ENCODE measurements at regions not wholly inside any gene's neighbourhood (a gene's known extent, or its start where the extent isn't known, plus 50 kb on each side); places are given as distances from the start of the nearest gene placed in this dataset.
"Not testable (repeated sequence)": the region's sequence is repeated elsewhere in the genome, so short reads cannot be mapped to it uniquely, and the experiment has no call there.

DNA sequence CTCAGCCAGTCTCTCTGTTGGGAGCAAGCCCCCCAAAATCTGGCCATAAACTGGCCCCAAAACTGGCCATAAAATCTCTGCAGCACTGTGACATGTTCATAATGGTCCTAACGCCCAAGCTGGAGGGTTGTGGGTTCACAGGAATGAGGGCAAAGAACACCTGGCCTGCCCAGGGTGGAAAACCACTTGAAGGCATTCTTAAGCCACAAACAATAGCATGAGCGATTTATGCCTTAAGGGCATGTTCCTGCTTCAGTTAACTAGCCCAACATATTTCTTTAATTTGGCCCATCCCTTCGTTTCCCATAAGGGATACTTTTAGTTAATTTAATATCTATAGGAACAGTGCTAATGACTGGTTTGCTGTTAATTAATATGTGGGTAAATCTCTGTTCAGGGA, 205.8 kb downstream of the ALG10 start:
- not testable (repeated sequence) for DNase-seq

DNA sequence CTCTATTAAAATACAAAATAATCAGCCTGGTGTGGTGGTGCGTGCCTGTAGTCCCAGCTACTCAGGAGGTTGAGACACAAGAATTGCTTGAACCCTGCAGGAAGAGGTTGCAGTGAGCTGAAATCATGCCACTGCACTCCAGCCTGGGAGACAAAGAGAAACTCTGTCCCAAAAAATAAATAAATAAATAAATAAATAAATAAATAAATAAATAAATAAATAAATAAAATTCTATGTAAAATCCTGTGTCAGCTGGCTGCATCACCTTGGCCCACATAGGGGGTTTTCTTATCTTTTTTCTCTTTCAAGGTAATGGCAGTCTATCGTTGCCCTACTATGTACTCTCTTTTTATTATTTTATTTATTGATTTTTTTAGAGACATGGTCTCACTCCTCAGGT, 206.7 kb downstream of the ALG10 start:
- DNase-seq, result not testable (repeated sequence)

DNA sequence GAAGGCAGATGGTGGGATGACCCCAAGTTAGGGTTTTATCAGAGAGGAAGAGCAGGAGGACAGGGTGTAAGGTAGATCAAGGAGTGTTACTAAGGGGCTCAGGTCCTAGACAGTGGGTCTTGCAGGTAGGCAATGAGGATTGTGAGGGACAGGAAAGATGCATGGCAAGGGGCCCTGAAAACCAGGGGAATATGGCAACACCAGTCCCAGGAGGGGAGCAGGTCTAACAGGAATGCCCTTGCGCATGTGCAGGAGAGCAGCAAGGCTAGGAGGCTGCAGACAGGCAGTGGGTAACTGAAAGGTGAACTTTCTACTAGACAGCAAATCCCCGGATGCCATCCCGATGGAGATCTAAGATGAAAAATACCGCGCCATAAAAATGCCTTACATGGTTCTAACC, 211.3 kb downstream of the ALG10 start:
- DNase-seq, result no peak

DNA sequence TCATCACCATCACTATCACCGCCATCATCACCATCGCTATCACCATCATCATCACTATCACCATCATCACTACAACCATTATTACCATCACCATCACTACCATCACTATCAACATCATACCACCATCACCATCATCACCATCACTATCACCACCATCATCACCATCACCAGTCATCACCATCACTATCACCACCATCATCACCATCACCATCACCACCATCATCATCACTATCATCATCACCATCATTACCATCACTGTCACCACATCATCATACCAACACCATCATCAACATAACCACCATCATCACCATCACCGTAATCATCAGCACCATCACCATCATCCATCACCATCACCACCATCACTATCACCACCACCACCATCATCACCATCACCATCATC, 213.8 kb downstream of the ALG10 start:
- no peak for DNase-seq

DNA sequence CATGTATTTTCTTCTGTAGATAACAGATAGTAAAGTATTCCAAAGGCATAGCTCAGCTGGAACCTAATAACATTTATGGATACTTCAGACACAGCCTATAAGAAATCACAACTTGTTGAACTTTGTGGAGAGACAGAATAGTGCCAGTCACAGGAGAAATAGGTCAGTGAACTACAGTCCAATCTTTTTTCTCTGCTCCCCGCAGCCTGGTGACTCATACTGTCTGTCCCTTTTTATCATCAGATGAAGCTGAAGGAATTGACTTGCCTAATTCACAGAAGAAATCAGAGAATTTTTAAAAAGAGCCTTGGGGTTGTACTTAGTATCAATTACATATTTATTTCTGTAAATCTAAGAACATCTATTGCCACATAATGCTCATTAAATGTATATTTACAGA, 222.3 kb downstream of the ALG10 start:
- no peak for DNase-seq

DNA sequence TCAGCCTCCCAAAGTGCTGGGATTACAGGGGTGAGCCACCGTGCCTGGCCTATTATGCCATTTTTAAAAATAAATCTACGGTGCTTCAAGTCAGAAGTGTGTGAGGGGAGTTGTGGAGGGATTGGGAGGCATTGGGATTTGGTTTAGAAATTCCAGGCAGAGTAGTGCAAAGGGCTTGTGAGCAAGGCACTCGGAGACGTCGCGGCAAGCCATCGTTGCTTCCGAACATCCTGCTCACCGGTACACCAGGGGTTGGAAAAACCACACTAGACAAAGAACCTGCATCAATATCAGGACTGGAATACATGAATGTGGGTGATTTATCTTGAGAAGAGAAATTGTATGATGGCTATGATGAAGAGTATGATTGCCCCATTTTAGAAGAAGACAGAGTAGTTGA, 227.0 kb downstream of the ALG10 start:
- DNase-seq, result no peak

DNA sequence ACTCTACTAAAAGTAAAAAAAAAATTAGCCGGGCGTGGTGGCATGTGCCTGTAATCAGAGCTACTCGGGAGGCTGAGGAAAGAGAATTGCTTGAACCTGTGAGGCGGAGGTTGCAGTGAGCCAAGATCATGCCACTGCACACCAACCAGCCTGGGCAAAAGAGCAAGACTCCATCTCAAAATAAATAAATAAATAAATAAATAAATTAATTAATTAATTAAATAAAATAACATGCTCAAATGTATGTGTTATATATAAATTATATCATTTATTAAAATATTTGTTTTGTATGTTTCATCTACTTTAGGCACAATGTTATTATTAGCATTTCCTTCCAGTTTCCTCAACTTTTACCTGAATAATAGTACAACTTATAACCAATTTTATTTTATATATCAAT, 229.6 kb downstream of the ALG10 start:
- DNase-seq, result not testable (repeated sequence)

DNA sequence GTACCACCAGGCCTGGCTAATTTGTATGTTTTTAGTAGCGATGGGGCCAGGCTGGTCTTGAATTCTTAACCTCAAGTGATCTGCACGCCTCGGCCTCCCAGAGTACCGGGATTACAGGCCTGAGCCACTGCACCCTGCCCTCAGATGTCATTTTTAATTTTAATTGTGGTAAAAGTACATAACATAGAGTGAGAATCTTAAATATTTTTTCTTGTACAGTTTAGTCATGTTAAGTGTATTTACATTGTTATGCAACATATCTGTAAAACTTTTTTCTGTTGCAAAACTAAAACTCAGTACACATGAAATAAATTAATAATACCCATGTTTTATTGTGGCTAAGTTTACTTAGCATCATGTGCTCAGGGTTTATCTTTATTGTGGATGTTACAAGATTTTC, 231.4 kb downstream of the ALG10 start:
- no peak for DNase-seq

DNA sequence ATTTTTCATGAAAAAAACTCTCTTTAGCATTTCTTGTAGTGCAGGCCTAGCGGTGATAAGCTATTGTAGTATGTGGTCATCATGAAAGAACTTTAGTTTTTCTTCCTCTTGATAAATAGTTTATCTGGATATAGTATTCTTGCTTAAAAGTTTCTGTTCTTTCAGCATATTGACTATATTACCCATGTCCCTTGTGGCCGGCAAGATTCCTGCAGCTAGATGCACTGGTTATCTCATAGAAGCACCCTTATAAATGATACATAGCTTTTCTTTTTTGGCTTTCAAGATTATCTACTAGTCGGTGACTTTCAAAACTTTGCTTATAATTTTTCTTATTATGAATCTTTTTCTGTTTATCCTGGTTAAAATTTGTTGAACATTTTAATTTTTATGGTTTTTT, 234.8 kb downstream of the ALG10 start:
- DNase-seq, result no peak

DNA sequence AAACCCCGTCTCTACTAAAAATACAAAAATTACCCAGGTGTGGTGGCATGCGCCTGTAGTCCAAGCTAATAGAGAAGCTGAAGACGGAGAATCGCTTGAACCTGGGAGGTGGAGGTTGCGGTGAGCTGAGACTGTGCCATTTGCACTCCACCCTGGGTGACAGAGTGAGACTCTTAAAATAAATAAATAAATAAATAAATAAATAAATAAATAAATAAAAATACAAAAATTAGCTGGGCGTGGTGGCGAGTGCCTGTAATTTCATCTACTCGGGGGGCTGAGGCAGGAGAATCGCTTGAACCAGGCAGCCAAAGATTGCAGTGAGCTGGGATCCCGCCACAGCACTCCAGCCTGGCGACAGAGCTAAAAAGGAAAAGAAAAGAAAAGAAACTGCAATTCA, 239.8 kb downstream of the ALG10 start:
- DNase-seq, result not testable (repeated sequence)

DNA sequence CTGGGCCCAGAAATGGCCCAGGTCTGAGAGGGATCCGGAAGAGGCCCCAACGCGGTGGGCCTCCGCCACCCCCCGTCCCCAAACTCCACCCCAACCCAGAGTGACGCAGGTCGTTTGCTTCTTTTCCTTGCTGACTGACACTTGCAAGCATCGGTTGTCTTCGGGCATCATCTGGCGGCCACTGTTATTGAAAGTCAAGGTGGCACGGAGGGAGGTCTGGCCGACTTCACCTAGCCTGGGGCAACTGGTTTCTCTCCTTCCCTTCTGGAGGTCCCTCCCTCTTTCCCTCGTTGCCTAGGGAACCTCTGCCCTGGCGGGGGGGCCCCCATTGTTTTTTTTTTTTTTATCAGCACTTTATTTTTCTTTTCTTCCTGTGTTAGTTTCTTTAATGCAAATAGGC, 241.8 kb downstream of the ALG10 start:
- DNase-seq, result no peak

DNA sequence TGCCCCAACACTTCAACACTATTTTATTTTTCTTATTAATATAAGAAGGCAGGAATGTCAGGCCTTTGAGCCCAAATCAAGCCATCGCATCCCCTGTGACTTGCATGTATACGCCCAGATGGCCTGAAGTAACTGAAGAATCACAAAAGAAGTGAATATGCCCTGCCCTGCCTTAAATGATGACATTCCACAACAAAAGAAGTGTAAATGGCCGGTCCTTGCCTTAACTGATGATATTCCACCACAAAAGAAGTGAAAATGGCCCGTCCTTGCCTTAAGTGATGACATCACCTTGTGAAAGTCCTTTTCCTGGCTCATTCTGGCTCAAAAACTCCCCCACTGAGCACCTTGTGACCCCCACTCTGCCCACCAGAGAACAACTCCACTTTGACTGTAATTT, 251.4 kb downstream of the ALG10 start:
- DNase-seq, result not testable (repeated sequence)

DNA sequence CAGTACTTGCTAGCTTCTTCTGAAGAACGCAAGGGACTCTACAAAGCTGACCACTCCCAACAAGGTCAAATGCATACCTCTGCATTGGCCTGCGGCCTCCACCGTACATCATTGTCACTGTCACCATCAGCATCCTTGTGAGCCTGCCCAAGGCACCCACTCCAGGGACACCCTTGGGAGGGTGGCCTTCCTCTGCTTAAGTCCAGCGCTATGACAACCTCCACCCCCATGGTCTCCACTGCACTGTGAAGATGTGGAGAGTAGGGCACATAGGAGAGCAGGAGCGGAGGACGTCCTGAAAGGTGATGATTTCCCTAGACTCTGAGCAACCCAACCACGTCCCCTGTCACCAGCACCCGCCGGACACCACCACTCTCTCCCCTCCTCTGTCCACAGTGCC, 252.8 kb downstream of the ALG10 start:
- DNase-seq, result no peak

DNA sequence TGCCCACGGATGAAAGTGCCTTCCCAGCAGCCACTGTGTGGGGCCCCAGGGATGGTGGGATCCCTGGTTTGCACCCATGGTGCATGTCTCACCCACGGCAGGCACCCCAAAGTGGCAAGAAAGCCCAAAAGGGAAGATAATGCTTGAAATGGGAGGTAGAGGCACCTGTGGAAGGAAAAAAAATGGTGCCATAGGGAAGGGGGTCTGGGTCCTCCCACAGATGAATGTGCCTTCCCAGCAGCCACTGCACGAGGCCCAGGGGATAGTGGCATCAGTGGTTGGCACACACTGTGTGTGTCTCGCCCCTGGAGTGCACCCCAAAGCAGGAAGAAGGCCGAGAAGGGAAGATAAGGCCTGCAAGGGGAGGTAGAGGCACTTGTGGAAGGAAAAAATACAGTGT, 264.2 kb downstream of the ALG10 start:
- DNase-seq, result no peak

DNA sequence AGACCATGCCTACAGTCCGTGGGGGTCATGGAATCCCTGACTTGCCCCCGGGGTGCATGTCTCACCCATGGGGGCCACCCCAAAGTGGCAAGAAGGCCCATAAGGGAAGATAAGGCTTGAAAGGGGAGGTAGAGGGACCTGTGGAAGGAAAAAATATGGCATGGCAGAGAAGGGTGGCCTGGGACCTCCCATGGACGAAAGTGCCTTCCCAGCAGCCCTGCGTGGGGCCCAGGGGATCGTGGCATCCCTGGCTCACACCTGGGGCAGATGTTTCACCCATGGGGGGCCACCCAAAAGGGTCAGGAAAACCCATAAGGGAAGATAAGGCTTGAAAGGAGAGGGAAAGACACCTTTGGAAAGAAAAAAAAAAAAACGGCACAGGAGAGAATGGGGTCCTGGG, 264.6 kb downstream of the ALG10 start:
- DNase-seq, result no peak

DNA sequence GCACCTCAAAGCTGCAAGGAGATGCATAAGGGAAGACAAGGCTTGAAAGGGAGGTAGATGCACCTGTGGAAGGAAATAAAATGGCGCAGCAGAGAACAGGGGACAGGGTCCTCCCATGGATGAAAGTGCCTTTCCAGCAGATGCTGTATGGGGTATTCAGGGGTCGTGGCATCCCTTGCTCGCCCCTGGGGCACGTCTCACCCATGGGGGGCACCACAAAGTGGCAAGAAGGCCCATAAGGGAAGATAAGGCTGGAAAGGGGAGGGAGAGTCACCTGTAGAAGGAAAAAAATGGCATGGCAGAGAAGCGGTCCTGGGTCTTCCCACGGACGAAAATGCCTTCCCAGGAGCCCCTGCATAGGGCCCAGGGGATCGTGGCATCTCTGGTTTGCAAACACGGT, 265.1 kb downstream of the ALG10 start:
- no peak for DNase-seq

DNA sequence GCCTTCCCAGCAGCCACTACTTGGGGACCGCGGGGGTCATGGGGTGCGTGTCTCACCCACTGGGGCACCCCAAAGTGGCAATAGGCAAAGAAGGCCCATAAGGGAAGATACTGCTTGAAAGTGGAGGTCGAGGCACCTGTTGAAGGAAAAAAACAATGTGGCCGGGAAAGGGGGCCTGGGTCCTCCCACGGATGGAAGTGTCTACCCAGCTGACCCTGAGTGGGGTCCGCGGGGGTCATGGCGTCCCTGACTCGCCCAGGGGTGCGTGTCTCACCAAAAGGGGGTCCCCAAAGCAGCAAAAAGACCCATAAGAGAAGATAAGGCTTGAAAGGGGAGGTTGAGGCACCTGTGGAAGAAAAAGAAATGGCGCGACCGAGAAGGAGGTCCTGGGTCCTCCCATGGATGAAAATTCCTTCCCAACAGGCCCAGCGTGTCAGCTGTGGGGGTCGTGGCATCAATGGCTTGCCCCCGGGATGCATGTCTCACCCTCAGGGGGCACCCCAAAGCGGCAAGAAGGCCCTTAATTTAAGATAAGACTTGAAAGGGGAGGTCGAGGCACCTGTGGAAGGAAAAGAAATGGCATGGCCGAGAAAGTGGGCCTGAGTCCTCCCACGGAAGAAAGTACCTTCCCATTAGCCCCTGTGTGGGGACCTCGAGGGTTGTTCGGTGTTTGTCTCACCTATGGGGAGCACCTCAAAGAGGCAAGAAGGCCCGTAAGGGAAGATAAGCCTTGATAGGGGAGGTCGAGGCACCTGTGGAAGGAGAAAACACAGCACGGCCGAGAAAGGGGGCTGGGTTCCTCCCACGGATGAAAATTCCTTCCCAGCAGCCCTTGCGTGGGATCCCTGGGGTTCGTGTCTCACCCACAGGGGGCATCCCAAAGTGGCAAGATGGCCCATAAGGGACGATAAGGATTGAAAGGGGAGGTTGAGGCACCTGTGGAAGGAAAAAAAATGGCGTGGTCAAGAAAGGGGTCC, 266.0 kb downstream of the ALG10 start:
- DNase-seq, result no peak

DNA sequence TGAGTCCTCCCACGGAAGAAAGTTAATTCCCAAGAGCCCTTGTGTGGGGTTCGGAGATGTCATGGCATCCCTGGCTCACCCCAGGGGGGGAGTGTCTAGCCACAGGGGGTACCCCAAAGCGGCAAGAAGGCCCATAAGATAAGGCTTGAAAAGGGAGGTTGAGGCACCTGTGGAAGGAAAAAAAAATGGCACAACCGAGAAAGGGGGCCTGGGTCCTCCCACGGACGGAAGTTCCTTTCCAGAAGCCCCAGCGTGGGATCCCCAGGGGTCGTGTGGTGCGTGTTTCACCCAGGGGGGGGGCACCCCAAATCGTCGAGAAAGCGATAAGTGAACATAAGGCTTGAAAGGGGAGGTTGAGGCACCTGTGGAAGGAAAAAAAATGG, 266.7 kb downstream of the ALG10 start:
- no peak for DNase-seq

DNA sequence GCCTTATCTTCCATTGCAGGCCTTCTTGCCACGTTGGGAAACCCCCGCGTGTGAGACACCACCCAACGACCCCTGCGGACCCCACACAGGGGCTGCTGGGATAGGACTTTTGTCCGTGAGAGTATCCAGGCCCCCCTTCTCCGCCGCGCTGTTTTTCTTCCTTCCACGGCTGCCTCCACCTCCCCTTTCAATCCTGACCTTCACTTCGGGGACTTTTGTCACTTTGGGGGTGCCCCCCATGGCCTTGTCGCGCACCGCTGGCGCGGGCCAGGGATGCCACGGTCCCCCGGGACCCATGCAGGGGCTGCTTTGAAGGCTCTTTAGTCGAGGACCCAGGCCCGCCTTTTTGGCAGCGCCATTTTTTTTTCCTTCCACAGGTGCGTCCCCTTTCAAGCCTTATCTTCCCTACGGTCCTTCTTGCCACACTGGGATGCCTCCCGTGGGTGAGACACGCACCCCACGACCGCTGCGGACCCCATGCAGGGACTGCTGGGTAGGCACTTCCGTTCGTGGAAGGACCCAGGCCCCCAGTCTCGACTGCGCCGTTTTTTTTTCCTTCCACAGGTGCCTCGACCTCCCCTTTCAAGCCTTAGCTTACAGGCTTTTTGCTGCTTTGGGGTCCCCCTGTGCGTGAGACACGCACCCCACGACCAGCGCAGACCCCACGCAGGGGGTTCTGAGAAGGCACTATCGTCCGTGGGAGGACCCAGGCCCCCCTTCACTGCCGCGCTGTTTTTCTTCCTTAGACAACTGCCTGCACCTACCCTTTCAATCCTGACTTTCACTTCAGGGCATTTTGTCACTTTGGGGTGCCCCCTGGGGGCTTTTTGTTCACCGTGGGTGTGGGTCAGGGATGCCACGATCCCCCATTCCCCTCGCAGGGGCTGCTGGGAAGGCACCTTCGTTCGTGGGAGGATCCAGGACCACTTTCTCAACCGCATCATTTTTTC, 267.4 kb downstream of the ALG10 start:
- no peak for DNase-seq

DNA sequence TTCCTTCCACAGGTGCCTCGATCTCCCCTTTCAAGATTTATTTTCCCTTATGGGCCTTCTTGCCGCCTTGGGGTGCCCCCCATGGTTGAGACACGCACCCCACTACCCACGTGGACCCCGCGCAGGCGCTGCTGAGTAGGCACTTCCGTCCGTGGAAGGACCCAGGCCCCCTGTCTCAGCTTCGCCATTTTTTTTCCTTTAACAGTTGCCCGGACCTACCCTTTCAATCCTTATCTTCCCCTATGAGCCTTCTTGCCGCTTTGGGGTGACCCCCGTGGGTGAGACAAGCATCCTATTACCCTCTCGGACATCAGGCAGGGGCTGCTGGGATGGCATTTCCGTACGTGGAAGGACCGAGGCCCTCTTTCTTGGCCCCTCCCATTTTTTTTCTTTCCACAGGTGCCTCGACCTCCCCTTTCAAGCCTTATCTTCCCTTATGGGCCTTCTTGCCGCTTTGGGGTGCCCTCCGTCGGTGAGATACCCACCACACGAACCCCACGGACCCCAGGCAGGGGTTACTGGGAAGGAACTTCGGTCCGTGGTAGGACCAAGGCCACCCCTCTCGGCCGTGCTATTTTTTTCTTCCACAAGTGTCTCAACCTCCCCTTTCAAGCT, 268.2 kb downstream of the ALG10 start:
- DNase-seq, result no peak

DNA sequence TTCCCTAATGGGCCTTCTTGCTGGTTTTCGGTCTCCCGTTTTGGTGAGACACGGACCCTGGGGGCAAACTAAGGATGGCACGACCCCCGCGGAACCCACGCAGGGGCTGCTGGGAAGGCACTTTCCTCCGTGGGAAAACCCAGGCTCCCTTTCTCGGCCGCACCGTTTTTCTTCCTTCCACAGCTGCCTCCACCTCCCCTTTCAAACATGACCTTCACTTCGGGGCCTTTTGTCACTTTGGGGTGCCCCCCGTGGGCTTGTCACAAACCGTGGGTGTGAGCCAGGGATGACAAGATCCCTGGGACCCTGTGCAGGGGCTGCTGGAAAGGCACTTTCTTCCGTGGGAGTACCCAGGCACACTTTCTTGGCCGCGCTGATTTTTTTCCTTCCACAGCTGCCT, 268.7 kb downstream of the ALG10 start:
- DNase-seq, result no peak

DNA sequence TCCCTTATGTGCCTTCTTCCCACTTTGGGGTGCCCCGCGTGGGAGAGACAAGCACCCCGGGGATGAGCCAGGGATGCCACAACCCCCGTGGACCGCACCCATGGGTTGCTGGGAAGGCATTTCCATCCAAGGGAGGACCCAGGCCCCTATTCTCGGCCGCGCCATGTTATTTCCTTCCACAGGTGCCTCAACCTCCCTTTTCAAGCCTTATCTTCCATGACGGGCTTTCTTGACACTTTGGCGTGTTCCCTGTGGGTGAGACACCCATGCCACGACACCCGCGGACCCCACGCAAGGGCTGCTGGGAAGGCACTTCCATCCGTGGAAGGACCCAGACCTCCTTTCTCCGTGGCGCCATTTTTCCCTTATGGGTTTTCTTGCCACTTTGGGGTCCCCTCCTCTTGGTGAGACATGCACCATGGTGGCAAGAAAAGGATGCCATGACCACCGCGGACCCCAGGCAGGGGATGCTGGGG, 269.2 kb downstream of the ALG10 start:
- no peak for DNase-seq

All from fibroblast of skin of right quadriceps (primary cell).